NCI-H345 treated with DMSO at 0.1 percent for 48 hours (cell line): ENCODE measurements at regions not wholly inside any gene's neighbourhood (a gene's known extent, or its start where the extent isn't known, plus 50 kb on each side); places are given as distances from the start of the nearest gene placed in this dataset.
"Not testable (repeated sequence)": the region's sequence is repeated elsewhere in the genome, so short reads cannot be mapped to it uniquely, and the experiment has no call there.

ENCODE experiments used
- DNase-seq: peaks from one replicate; lab custom pipeline; 2025; ENCODE audit not compliant: unreplicated experiment; lab: John Stamatoyannopoulos, UW

DNA sequence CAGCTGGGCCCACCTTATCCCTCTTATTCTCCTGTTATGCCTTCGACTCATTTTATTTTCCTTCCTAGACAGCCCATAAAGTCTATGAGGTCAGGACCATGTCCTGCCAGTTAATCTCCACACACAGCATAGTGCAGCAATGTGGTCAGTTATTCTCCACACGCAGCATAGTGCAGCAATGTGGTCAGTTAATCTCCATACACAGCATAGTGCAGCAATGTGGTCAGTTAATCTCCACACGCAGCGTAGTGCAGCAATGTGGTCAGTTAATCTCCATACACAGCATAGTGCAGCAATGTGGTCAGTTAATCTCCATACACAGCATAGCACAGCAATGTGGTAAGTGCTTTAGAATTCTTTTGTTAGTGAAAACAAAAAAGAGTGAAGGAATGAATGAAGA lies 77.8 kb downstream of the TEX36 start:
- no peak for DNase-seq

DNA sequence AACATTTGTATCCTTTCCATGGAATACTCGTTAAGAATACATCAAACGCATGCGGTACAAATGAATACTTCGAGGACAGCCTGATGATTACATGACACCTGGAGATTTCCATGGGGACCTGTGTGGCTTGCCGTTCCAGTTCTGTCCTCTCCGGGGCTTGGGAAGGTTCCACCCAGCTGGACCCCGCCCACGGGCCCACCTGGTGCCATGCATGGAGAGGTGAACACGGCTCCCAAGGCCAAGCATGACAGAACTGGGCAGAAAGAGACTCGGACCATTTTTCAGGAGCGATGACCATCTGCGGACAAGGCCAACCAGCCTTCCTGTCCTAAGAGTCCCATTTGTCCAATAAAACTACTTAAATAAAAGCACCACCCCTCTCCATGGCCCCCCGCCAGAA lies 80.1 kb downstream of the TEX36 start:
- DNase-seq: no peak

DNA sequence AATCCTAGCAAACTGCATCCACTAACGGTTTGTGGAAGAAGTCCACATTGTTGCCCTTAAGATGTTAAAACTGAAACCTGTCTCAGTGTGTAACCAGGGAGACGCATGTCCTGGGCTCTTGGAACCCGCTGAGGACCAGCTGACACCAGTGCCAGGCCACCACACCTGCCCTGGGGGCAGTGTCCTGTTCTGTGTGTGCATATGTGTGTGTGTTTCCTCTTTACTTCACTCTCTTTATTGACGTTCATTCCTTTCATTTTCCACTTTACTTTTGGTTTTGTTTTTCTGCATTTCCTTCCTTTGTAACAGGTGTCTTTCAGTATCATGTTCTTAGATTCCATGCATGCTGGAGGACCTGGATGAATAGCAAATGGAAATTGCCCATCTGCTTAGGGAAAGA lies 83.8 kb downstream of the TEX36 start:
- no peak for DNase-seq

DNA sequence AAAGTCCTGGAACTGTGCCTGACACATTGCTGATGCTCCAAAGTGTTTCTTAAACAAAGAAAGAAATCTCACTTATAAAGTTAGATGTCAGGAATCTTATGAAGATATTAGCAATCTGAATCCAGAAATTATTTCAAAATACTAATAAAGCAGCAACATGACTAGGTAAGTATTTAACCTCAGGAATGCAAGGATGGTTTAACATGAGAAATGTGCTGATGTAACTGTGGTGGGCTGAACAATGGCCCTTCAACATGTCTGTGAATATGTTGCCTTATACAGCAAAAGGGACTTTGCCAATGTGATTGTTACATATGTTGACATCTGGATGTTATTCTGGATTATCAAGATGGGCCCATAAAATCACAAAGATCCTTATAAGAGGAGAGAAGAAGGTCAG lies 87.1 kb downstream of the TEX36 start:
- no peak for DNase-seq

DNA sequence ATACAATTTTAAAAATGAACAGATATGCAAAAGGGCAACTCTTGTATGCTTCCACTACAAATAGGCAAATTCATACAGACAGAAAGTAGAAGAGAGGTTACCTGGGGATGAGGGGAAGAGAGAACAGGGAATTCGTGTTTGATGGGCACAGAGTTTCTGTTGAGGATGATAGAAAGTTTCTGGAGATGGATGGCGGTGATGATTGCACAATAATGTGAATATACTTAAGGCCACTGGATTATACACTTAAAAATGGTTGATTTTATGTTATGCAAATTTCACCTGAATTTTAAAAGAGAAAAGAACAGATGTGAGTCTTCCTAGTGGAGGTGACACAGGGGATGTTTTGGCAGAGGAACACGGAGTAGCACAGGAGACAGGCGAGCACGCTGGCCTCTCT lies 89.3 kb downstream of the TEX36 start:
- no peak for DNase-seq

DNA sequence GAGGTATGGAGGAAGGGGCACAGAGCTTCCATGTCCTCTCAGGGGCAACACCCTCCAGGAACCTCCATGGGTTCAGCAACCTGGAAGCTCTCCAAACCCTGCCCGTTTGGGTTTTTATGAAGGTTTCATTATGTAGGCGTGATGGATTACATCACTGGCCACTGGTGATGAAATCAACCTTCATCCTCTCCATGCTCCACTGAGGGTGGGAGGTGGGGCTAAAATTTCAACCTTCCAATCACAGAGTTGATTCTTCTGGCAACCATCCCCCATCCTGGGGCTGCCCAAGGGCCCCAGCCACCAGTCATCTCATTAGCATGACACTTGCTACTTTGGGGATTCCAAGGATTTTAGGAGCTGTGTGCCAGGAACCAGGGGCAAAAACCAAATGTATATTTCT lies 90.1 kb downstream of the TEX36 start:
- no peak for DNase-seq

DNA sequence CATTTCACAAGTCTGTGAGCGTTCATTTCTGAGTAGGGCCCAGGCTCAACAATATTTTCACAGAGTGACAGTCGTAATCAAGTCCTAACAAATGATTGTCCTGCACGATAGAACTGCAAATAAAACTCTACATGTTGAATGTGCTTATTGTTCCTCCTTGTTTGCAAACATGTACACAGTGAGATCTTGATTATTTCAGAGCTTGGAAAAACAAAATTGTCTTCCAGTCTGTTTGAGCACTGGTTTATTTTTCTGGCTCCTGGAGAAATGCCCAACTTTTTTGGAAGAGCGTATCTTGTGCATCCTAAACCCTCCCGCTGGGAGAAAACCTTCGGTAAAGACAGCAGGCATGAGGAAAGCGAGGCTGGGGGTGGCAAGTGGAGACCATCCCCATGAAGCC lies 91.1 kb downstream of the TEX36 start:
- DNase-seq: no peak

DNA sequence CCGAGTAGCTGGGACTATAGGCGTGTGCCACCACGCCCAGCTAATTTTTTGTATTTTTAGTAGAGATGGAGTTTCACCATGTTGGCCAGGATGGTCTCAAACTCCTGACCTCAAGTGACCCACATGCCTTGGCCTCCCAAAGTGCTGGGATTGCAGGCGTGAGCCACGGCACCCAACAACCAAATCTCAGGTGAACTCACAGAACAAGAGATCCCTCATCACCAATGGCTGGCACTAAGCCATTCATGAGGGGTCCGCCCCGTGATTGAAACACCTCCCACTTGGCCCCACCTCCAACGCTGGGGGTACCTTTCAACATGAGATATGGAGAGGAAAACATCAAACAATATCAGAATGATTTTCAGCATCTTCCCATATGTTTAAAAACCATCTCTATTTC lies 94.2 kb downstream of the TEX36 start:
- not testable (repeated sequence) for DNase-seq

DNA sequence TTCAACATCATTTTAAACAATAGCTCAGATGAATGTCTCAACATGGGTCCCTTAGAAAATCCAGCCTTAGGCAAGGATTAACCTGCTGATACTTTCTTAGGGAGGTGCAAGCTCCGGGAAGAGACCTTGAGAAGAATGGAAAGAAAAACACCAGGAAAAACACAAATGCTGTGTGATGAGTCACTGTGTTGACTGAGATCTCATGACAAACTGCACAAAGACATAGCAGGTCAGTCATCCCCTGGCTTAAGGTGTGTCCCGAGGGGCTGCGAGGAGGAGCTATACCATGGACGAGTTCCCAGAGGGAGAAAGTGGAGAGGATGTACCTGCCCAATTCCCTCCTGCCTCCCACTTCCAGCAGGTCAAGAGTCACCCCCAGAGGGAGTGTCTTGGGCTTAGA lies 98.0 kb downstream of the TEX36 start:
- no peak for DNase-seq

DNA sequence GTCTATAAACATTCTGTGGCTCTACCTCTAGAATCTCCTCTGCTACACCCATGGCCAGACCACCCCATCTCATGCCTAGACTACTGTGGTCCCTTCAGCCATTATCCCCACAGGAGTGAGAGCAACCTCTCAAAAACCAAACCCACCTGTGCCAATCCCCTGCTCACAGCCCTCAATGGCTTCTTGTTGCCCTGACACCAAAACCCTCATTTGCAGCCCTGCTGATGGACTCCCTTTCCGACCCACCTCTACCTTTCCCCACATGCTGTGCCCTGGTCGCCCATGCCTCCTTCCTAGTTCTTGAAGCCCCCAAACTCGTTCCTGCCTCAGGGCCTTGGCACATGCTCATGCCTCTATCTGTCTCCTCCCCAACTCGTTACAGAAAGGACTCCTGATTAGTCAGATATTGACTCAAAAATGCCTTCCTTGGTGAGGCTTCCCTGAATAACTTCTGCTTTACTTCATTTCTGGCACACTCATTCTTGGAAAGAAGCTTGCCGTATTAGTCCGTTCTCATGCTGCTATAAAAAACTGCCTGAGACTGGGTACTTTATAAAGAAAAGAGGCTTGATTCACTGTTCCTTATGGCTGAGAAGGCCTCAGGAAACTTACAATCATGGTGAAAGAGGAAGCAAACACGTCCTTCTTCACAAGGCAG lies 104.2 kb downstream of the TEX36 start:
- DNase-seq: no peak

DNA sequence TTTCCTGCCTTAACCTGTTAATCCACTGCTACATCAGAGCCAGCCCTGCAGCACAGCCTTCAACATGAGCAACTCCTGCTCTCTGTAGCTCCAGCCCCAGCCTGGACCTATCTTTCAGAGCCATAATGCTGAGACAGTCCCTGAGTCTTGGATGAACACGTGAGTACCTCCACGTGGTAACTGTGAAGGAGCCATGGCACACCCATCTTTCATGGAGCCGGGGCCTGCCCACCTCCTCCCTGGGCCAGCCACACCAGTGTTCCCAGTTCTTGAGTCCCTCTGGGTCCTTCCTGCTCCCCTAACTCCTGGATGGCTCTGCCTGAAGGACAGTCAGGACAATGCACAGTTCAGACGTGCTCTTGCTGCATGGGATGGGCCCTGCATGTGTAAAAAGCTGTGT lies 107.1 kb downstream of the TEX36 start:
- DNase-seq: no peak

DNA sequence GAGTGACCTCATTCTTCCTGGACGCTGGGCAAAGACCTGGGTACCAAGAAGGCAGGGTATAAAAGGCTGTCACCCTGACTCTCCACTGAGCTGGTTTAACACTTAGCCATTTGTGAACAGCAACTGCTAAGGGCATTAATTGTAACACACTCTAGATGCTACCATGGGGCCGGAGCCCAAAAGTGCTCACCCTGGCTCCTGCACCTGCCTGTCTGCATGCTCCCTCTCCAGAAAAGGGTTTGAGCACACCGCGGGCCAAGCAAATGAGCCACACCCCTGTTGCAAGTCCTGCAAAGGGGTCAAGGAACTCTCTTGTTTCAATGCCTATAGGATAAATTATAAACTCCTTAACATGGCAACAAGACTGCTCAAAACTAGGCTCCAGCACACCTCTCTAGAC lies 114.8 kb downstream of the TEX36 start:
- no peak for DNase-seq

DNA sequence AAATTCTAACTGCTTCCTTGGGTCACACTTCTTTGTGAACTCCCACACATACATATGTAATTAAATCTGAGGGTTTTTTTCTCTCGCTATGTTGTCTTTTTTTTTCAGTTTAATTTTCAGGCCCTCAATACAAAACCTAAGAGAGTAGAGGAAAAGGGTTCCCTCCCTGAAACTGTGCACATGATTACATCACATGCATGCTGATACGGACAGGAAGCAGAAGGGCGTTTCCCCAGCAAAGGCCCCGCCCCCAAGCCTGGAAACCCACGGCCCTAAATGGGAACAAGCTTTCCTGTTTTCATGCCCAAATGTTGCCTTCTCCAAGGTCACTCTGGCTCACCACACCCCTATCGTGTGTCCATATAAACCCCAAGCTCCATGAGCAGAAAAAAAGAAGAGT lies 115.4 kb downstream of the TEX36 start:
- no peak for DNase-seq

DNA sequence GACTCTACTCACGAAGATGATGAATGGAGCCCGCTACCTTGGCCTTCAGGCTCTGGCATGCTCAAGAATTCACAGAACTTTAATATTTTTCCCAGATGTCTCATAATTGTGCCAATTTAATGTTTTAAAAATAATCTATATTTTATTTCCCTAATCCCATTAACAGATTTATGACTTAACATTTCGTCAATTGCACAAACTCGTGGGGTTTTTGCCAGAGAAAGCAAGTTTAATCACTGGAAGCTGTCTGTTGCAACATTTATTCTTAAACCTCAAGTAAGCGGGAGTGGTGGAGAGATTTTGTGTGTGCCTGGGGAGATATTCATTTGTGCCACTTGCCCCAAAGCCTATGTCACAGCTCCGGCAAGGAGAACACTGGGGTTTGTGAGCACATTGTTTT lies 117.9 kb downstream of the TEX36 start:
- no peak for DNase-seq

DNA sequence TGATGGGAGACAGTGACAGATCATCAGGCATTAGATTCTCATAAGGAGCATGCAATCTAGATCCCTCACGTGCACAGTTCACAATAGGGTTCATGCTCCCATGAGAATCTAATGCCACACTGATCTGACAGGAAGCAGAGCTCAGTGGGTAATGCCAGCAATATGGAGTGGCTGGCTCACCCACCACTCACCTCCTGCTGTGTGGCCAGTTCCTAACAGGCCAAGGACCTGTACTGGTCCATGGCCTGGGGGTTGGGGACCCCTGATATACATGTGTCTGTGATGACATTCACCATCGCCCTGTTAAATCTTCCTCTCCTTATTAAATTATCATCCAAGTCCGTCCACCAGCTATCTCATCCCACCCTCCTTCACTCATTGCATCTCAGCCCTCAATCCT lies 118.4 kb downstream of the TEX36 start:
- DNase-seq: no peak

DNA sequence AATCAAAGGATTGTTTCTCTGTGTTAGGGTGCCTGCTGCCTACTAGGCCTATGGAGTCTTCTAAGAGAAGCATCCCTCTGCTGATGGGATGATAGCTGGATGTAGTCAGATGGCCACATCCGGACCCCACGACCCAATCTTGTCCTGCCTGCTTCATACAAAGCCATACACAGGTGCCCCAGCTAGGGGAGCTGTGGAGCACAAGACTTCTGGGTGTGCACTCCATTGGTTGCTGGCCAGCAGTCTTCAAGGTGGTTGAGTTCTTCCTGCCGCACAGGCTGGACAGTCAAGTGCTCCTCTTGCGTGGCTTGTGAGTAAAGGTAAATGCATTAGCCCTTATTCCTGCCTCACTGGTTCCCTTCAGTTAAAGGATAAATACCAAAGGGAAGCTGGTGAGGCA lies 120.2 kb downstream of the TEX36 start:
- DNase-seq: no peak

DNA sequence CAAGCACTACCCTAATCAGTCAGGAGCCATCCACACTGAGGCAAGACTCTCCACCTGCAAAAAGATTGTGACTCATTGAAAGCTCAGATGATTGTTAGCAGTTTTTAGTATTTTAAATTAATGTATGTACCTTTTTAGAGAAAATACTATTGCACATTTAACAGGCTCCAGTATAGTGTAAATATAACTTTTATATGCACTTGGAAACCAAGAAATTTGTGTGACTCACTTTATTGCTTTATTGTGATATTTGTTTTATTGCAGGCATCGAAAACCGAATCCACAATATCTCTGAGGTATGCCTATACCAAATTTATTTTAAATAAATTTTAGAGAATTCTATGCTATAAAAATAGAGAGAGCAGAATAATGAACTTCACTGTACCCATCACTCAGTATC lies 122.0 kb downstream of the TEX36 start:
- no peak for DNase-seq

DNA sequence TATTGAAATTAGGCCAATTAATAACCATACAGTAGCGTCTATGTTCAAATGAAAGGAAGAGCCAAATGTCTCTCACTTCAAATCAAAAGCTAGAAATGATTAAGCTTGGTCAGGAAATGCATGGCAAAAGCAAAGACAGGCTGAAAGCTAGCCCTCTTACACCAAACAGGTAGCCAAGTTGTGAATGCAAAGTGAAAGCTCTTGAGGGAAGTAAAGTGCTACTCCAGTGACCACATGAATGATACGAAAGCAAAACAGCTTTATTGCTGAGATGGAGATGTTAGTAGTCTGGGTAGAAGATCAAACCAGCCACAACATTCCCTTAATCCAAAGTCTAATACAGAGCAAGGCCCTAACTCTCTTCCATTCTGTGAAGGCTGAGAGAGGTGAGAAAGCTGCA lies 123.8 kb downstream of the TEX36 start:
- no peak for DNase-seq

DNA sequence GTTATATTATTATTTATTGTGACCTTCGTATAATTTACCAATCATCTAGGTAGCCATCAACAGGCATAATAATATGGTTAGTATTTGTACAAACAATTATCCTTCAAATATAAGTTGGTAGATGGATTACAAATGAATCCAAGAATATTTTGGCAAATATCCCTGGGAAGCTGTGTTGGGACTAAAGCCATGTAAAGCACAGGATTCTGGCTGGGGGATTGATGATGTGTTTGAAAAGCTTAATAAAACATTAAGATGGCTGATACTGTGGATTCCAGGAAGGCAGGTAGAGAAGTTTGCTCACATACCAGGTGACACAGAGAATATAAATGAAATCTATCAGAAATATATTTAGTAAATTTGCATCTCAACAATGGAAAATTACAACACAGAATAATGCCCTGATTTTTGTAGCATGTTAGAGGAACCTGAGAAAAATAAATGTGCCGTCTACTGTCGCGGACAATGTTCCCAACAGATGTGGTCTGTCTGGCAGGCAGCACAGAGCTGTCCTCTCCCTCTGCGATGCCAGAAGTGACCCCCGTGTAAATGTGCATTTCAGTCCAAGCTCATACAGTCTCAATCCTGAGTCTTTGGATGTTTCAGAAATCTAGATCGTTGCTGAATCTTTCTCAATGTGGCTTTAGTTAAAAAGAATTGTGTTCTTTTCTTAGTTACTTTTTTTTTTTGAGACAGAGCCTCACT lies 125.0 kb downstream of the TEX36 start:
- DNase-seq: no peak

DNA sequence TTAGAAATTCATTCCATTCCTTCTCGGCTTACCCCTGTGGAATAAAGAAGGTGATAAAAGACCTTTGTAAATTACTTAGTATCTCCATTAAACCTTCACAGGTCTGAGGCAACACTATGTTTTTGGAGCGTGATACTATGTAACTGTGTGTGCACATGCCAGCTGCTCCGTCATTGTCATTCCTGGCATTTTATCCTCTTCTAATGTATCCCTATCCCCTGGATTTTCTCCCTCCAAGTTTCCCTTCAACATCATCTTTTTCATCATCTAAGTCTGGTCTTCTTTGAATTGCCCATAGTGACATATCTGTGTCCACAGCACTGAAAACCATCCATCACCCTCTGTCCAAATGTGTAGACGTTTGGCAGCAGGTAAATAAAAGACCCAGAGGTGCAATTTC lies 125.7 kb downstream of the TEX36 start:
- no peak for DNase-seq

DNA sequence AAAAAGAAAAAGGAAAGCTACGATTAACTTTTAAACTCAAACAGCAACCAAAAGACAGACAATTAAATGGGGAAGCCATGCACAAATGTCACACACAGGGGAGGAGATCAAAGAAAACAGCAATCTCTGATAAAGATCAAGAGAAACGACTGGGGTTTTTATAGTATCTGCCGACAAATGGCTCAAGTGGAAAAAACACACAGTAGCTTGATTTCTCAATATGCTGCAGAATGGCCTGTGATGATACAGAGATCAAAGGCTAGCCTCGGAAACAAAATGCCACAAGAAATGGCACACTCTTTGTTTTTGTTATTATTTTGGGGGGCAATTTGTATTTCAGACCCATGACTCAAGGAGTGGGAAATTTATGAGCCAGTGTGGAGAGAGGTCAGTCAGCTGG lies 126.1 kb downstream of the TEX36 start:
- no peak for DNase-seq

DNA sequence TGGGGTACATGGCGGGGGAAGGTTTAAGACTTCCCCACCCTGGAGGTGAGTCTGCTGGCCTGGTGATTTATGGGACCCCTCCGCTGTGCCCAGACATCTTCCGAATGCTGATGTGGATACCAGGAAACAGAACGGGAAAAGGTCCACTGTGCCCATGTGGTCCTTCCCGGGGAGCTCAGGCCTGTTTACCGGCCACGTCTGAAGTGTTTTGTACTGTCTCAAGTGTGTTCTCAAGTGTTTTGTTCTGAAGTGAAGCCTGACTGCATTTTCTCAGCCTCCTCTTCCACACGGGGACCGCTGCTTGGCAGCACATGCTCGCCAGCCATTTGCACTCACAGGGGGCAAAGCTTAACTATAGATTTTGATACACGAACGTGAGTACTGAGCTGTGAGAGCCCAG lies 127.2 kb downstream of the TEX36 start:
- no peak for DNase-seq

DNA sequence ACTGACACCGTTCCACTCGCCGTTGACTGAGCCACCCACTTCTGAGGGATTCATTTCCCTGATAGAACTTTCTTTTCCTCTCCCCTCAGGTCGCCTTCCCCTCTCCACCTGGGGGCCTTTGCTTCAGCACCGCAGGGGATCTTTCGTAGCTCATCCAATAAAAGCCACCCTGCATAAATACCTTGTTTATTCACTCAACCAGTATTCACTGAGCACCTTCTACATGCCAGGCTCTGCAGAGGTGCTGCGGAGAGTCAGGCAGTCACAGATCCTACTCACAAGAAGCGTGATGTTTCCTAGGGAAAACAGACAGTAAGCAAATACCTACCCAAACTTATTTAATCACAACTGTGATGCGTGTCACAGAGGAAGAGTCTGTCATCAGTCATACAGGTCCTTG lies 127.7 kb downstream of the TEX36 start:
- DNase-seq: no peak
